CD14-positive monocyte (primary cell): ENCODE measurements at regions not wholly inside any gene's neighbourhood (a gene's known extent, or its start where the extent isn't known, plus 50 kb on each side); places are given as distances from the start of the nearest gene placed in this dataset.

ENCODE experiments used
- DNase-seq, 3 donors: peaks; one replicate each; pipeline ENCODE4 v3.0.0-alpha.2; 2011 to 2022
- H2AFZ ChIP-seq: 2 replicates; pipeline ENCODE4 v1.6.0; 2012; ENCODE audit warnings: mild to moderate bottlenecking, low read depth, low read length, inconsistent platforms; ENCODE audit not compliant: insufficient read depth, poor library complexity, severe bottlenecking
- H3K27ac ChIP-seq, 2 donors: 1 replicate in 1 of 2; 2 replicates in 1 of 2; pipeline ENCODE4 v1.5.1; 2012 to 2013; ENCODE audit warnings: low read length in 2 of 2, control low read depth in 1 of 2, inconsistent platforms in 1 of 2, low read depth in 1 of 2, mild to moderate bottlenecking in 1 of 2
- H3K27me3 ChIP-seq, 2 donors: one replicate each; pipeline versions ENCODE4 v1.6.0 to v1.6.1; 2011 to 2013; ENCODE audit warnings: low read length in 2 of 2; ENCODE audit not compliant: control insufficient read depth in 2 of 2, insufficient read depth in 2 of 2
- H3K36me3 ChIP-seq, 2 donors: replicated peaks in 1 of 2; 1 replicate in 1 of 2; 2 replicates in 1 of 2; pipeline versions ENCODE4 v1.5.1 to v1.6.1; 2012 to 2013; ENCODE audit warnings: low read length in 2 of 2, control low read depth in 1 of 2, inconsistent platforms in 1 of 2, mild to moderate bottlenecking in 1 of 2; ENCODE audit not compliant: insufficient read depth in 2 of 2, control insufficient read depth in 1 of 2
- H3K4me1 ChIP-seq, 2 donors: 1 replicate in 1 of 2; 2 replicates in 1 of 2; pipeline versions ENCODE4 v1.5.1 to v1.6.1; 2012 to 2013; ENCODE audit warnings: low read length in 2 of 2, control low read depth in 1 of 2, inconsistent platforms in 1 of 2, mild to moderate bottlenecking in 1 of 2, moderate library complexity in 1 of 2; ENCODE audit not compliant: insufficient read depth in 2 of 2, control insufficient read depth in 1 of 2
- H3K4me2 ChIP-seq: replicated peaks from 2 replicates; pipeline ENCODE3; 2012; ENCODE audit warnings: low read length, moderate library complexity, mild to moderate bottlenecking; ENCODE audit not compliant: poor library complexity, severe bottlenecking; ENCODE audit errors: extremely low read depth
- H3K4me3 ChIP-seq, 3 experiments: fragments of 200-600 bp in 1 of 3; sonication (generic) in 1 of 3; replicated peaks in 1 of 3; 1 replicate in 2 of 3; 2 replicates in 1 of 3; pipeline ENCODE4 v1.5.1; 2011 to 2013; ENCODE audit warnings: low read length in 3 of 3, mild to moderate bottlenecking in 3 of 3, control low read depth in 2 of 3, low read depth in 2 of 3, inconsistent platforms in 1 of 3, moderate library complexity in 1 of 3
- H3K79me2 ChIP-seq: 2 replicates; pipeline ENCODE4 v1.6.0; 2012; ENCODE audit warnings: mild to moderate bottlenecking, control low read depth, inconsistent platforms, low read length, moderate library complexity; ENCODE audit not compliant: insufficient read depth
- H3K9ac ChIP-seq: 2 replicates; pipeline ENCODE4 v1.6.0; 2017; ENCODE audit warnings: low read length, mild to moderate bottlenecking; ENCODE audit not compliant: insufficient read depth, poor library complexity, severe bottlenecking
- H3K9me3 ChIP-seq, 2 donors: replicated peaks in 1 of 2; 1 replicate in 1 of 2; 2 replicates in 1 of 2; pipeline versions ENCODE4 v1.5.1 to v1.6.1; 2012 to 2013; ENCODE audit warnings: low read length in 2 of 2, control low read depth in 1 of 2; ENCODE audit not compliant: control insufficient read depth in 1 of 2, insufficient read depth in 1 of 2
- H4K20me1 ChIP-seq: 2 replicates; pipeline ENCODE4 v1.6.0; 2012; ENCODE audit warnings: mild to moderate bottlenecking, low read length, control low read depth, moderate library complexity; ENCODE audit not compliant: insufficient read depth
- H3K27ac Mint-ChIP-seq, 7 donors: one replicate each; pipeline ENCODE4 v1.8.0; 2020; ENCODE audit warnings: mild to moderate bottlenecking in 7 of 7, mixed read lengths in 7 of 7, moderate library complexity in 6 of 7, inconsistent platforms in 2 of 7
- H3K27me3 Mint-ChIP-seq, 3 donors: one replicate each; pipeline ENCODE4 v1.8.0; 2021 to 2022; ENCODE audit warnings: low read depth in 3 of 3, mild to moderate bottlenecking in 3 of 3, mixed read lengths in 3 of 3, moderate library complexity in 3 of 3, inconsistent platforms in 1 of 3
- H3K36me3 Mint-ChIP-seq, 2 donors: one replicate each; pipeline ENCODE4 v1.8.0; 2020; ENCODE audit warnings: mixed read lengths in 2 of 2, inconsistent platforms in 1 of 2, mild to moderate bottlenecking in 1 of 2
- H3K4me1 Mint-ChIP-seq: one replicate; pipeline ENCODE4 v1.8.0; 2020; ENCODE audit warnings: mild to moderate bottlenecking, mixed read lengths
- H3K4me3 Mint-ChIP-seq, 2 donors: one replicate each; pipeline ENCODE4 v1.8.0; 2020; ENCODE audit warnings: mild to moderate bottlenecking in 2 of 2, mixed read lengths in 2 of 2, moderate library complexity in 1 of 2
- H3K9me3 Mint-ChIP-seq, 7 donors: one replicate each; pipeline ENCODE4 v1.8.0; 2020 to 2022; ENCODE audit warnings: mixed read lengths in 7 of 7, mild to moderate bottlenecking in 6 of 7, moderate library complexity in 6 of 7, inconsistent platforms in 2 of 7
- WGBS: methylation state at CpG from one replicate; pipeline ENCODE4 v1.1.5; 2013; ENCODE audit warnings: missing lambda C conversion rate; ENCODE audit not compliant: insufficient coverage; 5-methylcytosine and 5-hydroxymethylcytosine counted together
- intact Hi-C, 2 donors: fragments of 100-400 bp; cut with micrococcal nuclease; formaldehyde crosslinking; loops; one replicate each; pipeline versions ENCODE4 v1.15.0 to v1.15.1; 2023
- TF ChIP-seq, protein P1 (sequence below): fragments of 200-600 bp; IDR thresholded peaks from one replicate; pipeline ENCODE4 v1.8.0; 2022; ENCODE audit warnings: antibody characterized with exemption, mild to moderate bottlenecking

DNA sequence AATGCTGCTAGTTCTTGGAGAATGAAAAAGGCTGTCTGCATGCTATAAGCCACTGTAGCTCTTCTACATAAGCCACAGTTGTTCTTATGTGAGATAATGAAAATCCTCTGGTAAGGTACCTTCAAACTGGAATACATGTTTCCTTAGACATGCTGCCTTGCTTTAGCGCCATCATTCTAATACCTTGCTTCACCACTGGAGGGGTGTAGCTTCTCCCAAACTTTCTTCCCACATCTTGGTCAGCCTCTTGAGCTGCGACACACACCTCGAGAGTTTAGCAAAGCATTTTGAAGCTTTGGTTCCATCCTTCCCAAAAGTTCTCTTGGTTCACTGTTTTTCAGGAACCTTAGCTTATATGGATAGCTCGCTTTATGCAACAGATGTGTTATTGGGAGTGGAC lies 69.5 kb downstream of the NKX2-1 start:
- peaks cover 0 to 5% (median 0%) of the 10 kb centered on the region in 7 donors for H3K9me3 Mint-ChIP-seq
- H3K27ac ChIP-seq = no peak overlapping the region
- no peaks in the 10 kb centered on the region for H3K27me3 ChIP-seq
- DNase-seq = no peak
- no peaks in the 10 kb centered on the region for H3K9me3 ChIP-seq
- no peak overlapping the region for H2AFZ ChIP-seq
- TF ChIP-seq, protein P1, sequence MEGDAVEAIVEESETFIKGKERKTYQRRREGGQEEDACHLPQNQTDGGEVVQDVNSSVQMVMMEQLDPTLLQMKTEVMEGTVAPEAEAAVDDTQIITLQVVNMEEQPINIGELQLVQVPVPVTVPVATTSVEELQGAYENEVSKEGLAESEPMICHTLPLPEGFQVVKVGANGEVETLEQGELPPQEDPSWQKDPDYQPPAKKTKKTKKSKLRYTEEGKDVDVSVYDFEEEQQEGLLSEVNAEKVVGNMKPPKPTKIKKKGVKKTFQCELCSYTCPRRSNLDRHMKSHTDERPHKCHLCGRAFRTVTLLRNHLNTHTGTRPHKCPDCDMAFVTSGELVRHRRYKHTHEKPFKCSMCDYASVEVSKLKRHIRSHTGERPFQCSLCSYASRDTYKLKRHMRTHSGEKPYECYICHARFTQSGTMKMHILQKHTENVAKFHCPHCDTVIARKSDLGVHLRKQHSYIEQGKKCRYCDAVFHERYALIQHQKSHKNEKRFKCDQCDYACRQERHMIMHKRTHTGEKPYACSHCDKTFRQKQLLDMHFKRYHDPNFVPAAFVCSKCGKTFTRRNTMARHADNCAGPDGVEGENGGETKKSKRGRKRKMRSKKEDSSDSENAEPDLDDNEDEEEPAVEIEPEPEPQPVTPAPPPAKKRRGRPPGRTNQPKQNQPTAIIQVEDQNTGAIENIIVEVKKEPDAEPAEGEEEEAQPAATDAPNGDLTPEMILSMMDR = no peak
- H3K9ac ChIP-seq = no peak overlapping the region
- H3K4me3 Mint-ChIP-seq = no peak overlapping the region
- intact Hi-C loops = no loop called here
- no peaks in the 10 kb centered on the region for H3K4me1 Mint-ChIP-seq
- H3K79me2 ChIP-seq = no peaks in the 10 kb centered on the region
- no peak overlapping the region for H3K4me3 ChIP-seq
- H3K4me1 ChIP-seq = no peaks in the 10 kb centered on the region
- H3K27me3 Mint-ChIP-seq = peaks cover 0 to 11% (median 3%) of the 10 kb centered on the region in 3 donors
- 86% methylated on average over 1 of the region's 4 CpGs for WGBS
- no peaks in the 10 kb centered on the region for H4K20me1 ChIP-seq
- H3K36me3 Mint-ChIP-seq = no peaks in the 10 kb centered on the region
- H3K36me3 ChIP-seq = no peaks in the 10 kb centered on the region
- no peak overlapping the region for H3K4me2 ChIP-seq
- H3K27ac Mint-ChIP-seq = no peak overlapping the region

DNA sequence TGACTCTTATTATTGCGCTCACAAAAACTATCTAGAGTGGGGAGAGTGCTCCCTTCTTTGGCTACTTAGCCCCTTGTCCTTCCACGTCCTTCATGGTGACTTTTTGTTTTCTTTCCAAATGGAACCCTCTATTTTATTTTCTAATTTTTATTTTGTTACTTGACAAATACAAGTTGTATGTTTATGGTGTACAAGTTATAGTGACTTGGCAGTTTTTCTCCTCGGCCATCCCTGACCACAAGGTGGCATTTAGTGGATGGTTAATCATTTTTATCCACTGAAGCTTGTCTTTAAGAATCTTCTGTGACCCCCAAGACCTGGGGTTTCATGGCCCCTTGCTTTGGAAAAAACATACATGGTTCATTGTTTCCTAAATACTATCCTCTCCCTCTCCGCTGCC lies 70.1 kb downstream of the NKX2-1 start:
- no peaks in the 10 kb centered on the region for H3K4me1 Mint-ChIP-seq
- intact Hi-C loops = no loop called here
- 100% methylated on average over 1 of the region's 4 CpGs for WGBS

More for the DNA sequence above, 70.1 kb downstream of the NKX2-1 start:
- H4K20me1 ChIP-seq = no peaks in the 10 kb centered on the region
- no peak overlapping the region for H3K4me3 ChIP-seq
- H3K27ac ChIP-seq = no peak overlapping the region
- H3K27me3 ChIP-seq = no peaks in the 10 kb centered on the region
- H3K4me1 ChIP-seq = no peaks in the 10 kb centered on the region
- Mint-ChIP-seq H3K4me3 (no peak overlapping the region), H3K36me3 (no peaks in the 10 kb centered on the region), H3K9me3 (peaks cover 0 to 5% (median 0%) of the 10 kb centered on the region in 7 donors), H3K27me3 (peaks cover 0 to 8% (median 3%) of the 10 kb centered on the region in 3 donors), H3K27ac (no peak overlapping the region)
- TF ChIP-seq, protein P1 = no peak
- no peak overlapping the region for H3K9ac ChIP-seq
- H3K36me3 ChIP-seq = no peaks in the 10 kb centered on the region
- H3K4me2 ChIP-seq = no peak overlapping the region
- no peaks in the 10 kb centered on the region for H3K9me3 ChIP-seq
- H2AFZ ChIP-seq = no peak overlapping the region
- DNase-seq = no peak
- no peaks in the 10 kb centered on the region for H3K79me2 ChIP-seq
